G401.6 (cell line): ENCODE measurements at regions not wholly inside any gene's neighbourhood (a gene's known extent, or its start where the extent isn't known, plus 50 kb on each side); places are given as distances from the start of the nearest gene placed in this dataset.
"Not testable (repeated sequence)": the region's sequence is repeated elsewhere in the genome, so short reads cannot be mapped to it uniquely, and the experiment has no call there.

Experiments used
- FAIRE-seq: peaks from 2 replicates; lab custom pipeline; 2012; peaks lifted over from hg19 to GRCh38; lab: Jason Lieb, UNC

DNA sequence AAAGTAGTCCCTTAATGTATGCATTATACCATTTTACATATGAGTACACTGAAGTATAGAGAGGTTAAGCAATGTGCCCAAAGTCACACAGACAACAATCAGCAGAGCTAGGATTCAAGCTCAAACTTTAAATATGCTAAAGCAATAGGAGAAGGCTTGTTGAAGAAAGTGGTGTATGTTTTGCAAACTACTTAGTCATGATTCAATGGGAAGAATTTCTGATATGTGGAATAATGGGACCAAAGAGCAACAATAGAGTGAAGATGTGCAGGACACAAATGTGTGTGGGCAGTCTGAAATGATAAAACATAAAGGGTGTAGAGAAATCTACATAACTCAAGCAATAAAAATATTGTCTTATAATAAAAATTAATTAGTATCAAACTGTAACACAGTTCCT is 109.0 kb upstream of the ARSJ start:
- no peak for FAIRE-seq

DNA sequence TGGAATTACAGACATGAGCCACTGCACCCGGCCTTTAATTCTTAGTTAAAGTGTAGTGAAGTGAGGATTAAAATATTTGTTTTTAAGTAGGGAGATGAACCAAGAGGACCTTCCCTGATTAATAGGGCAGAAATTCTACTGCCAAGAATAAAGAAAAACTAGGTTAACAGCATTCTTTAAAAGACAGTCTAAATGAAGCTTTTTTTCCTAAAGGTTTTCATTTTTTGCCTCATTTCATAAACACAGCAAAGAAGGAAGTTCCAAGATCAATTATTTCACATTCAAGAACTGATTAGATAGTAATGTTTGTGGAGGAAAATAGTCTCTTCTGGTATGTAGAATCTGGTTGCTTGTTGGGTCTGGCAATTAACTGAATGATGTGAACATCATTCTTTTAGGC is 112.1 kb upstream of the ARSJ start:
- FAIRE-seq: no peak

GRCh38 chr4:114093221-114093715 is 113.8 kb upstream of the ARSJ start:
- FAIRE-seq: no peak

DNA sequence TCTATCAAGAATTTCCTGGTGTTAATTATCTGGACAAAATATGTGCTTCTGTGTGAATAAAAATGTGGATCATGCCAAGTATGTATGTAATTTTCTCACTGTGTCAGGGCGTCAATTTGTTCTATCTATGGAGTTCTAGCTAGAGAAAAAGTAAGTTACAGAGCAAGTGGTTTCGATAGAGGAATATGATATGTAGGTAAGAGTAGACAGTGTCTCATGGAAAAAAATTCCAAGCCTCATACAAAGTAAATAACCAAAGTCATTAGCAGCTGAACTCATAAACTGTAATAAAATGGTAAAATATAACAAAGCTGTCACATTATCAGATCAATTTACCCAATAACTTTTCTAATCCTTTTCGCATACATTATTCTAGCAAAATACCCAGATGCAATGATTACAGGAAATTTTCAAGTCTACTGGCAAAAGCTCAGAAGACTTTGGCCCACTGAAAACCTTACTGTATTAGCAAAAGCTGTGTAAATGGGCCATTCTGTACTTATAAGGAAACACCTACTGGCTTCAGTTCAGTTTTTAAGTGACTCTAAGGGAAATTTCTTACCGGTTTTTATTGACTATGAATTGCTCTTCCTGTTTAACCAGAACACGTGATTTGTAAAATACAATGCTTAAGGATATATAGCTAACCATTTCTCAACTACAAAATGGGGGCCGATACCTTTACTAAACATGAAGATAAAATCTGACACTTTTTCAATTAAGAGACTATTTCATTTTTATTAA is 121.0 kb upstream of the ARSJ start:
- FAIRE-seq: no peak

GRCh38 chr4:114103908-114104307 is 124.5 kb upstream of the ARSJ start:
- no peak for FAIRE-seq

- no peak for FAIRE-seq
Observed at GRCh38 chr4:114108869-114109268, 129.4 kb upstream of the ARSJ start.

GRCh38 chr4:114109776-114110175 is 130.3 kb upstream of the ARSJ start:
- no peak for FAIRE-seq

DNA sequence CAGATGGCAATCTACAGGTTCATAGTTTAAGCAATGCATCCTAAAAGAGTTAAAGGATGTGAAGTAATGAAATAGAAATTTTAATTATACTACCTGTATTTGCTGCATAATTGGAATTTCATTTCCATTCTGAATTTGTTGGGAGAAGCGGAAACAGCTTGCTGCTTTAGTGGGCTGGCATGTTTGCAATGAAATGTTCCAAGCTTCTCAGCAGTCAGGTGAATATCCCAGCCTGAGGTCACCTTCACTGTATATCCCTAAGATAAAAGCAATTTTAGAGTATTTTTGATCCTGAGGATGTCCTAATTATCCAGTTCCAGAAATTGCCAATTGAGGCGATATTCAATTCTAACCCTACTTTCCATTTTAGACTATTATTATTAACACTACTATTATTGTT is 136.1 kb upstream of the ARSJ start:
- FAIRE-seq: no peak

DNA sequence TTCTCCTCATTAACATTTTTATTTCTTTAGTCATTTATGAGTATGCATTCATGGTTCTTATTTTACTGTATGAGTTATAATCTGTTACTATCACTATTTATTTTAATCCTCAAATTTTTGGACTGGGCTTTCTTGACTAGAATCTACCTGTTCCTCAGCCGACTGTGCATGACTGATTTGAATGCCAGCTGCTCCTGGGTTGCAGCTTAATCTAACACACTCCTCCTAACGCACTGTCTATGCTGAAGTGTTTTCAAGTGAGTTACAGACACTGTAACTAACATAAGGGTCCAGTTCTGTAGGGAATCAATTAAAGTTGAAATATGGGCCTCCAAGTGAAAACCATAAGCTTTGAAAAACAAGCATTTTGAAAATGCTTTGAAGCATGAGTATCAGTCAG is 137.4 kb upstream of the ARSJ start:
- FAIRE-seq: no peak

GRCh38 chr4:114121221-114121620 is 141.8 kb upstream of the ARSJ start:
- no peak for FAIRE-seq

GRCh38 chr4:114132199-114132598 is 152.8 kb upstream of the ARSJ start:
- FAIRE-seq: no peak

- FAIRE-seq: no peak
Observed at GRCh38 chr4:114132830-114133229, 153.4 kb upstream of the ARSJ start.

- FAIRE-seq: no peak
Observed at GRCh38 chr4:114136069-114136468, 156.6 kb upstream of the ARSJ start.

DNA sequence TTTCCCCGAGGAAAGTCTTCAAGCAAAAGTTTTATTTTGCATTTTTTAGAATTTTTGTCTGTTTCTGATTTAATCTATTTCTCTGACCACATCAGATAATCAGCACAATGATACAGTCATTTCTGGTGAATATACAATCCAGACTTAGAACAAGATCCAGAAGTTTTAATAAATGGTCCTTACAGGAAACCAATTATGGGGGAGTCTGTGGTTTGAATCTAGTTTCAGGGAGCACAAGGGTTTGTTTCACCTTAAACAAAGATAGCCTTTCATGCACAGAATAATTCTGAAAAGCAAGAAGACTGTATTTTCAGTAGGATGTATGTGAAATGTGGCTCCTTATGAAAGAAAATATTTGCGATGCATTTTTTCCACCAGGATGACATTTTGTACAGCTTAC is 158.5 kb upstream of the ARSJ start:
- no peak for FAIRE-seq

DNA sequence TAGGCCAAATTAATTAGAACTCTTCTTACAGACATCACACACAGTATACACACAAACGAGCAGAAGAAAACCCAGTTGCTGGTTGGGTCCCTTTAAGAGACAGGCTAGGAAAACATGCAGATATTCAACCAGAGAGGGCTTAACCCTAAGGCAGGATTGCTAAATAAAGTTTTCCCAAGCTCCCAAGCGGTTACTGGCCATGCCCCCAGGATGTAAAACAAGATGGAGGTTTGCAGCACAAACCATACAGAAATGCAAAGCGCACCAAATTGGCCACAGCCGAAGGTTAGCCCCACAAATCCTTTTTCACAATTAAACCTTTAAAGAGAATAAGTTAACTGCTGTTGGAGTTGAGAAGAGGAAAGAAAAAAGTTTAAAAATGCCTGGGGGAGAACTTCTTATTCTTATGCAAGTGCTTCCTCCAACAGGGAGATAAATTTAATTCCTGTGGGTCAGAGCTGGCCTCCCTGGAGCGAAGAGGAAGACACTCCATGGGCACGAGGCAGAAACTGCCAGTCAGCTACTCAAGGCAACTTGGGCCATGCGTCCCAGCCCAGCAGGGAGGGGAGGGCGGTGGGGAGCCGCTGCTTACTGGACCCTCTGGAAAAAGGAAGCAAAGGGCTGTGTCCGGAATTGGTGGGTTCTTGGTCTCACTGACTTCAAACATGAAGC is 167.6 kb upstream of the ARSJ start:
- no peak for FAIRE-seq

GRCh38 chr4:114147619-114148208 is 168.3 kb upstream of the ARSJ start:
- not testable (repeated sequence) for FAIRE-seq

- FAIRE-seq: not testable (repeated sequence)
Observed at GRCh38 chr4:114148372-114149070, 169.1 kb upstream of the ARSJ start.

DNA sequence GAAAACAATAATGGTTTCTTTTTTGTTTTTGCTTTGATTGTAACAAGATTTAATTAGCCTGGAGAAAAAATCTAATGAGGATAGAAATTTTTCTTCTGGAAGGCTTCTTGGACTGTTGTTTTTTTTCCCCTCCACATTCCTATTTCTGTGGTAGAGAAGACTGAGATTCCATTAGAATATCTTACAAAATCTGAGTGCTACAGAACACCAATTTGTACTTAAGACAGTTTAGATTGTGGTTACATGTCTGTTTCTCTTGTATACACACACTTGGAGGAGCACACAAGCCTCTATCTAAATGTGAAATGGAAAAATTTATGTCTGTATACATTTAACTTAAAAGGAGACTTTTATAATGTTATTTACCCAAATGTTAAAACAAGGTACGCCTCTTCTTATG is 176.9 kb upstream of the ARSJ start:
- no peak for FAIRE-seq

DNA sequence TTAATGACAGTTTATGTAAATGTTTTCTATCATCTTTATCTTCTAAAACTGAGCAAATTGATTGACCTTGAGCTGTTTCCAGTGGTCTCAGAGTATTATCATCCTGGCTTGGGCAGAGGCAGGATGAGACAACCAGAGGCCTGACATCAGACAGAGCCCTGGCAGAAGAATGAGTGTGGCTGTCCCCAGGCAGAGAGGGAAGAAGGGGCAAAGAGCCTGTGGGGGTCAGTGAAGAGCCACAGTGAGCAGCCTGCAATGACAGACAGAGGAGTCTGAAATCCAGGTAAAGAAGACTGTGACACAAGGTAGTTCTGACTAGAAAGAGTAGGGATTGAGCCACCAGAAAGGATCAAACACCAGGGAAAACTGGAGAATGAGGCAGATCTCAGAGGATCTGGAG is 182.4 kb upstream of the ARSJ start:
- FAIRE-seq: no peak

- FAIRE-seq: no peak
Observed at GRCh38 chr4:114163051-114163450, 183.6 kb upstream of the ARSJ start.

DNA sequence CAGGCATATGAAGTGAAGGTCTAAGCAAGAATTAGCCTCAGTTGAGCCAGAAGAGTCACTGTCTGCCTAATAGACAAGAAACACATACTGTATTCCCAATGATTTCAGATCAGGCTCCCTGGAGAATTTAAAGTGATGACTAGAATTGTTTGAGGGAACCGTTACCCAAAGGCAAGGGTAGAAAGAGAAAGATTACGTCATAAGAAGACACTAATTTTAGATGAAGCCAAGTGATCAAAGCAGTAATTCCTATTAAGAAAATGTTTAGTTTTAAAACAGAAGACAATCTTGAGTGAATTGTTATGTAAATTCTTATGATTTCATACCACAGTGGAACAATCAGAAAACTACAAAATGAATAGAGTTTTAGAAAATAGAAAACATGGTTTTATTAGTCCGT is 194.5 kb upstream of the ARSJ start:
- no peak for FAIRE-seq

DNA sequence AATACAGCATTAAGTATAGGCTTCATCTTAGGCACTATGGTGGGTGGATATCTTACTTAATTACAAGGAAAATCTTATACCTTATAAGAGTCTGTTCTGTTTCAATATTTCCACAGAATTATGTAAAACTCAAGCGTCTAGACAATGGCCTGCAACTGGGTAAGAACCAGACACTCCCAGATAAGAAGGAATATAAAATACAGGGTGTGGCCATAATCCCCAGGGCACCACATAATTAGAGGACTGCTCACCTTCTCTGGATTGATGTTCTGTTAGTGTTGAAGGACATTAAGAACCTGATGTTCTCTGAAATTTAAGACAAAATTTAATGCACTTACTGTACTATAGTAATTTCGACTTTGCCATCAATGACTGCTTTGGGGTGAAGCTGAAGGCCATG is 198.2 kb upstream of the ARSJ start:
- no peak for FAIRE-seq

DNA sequence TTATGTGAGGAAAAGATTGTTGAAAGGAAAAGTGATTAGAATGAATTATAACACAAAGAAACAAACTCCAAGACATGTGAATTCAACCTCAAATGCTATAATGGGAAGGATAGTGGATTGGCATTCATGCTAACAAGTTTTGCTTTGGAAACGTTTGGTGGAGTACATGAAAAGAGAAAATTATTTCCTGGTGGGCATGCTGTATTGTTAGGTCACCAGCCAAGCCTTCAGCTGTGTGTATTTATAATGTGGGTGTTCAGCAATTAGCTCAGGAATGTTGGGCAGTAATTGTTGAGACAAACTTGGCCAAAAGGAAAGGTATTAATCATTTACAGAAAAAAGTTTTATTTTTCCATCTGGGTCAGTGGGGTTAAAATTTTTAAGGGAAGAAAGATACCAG is 198.9 kb upstream of the ARSJ start:
- FAIRE-seq: no peak
